GM19324 (cell line): ENCODE measurements at regions not wholly inside any gene's neighbourhood (a gene's known extent, or its start where the extent isn't known, plus 50 kb on each side); places are given as distances from the start of the nearest gene placed in this dataset.

Experiments
- ATAC-seq: cut with Tn5 transposase; IDR thresholded peaks from one replicate; pipeline ENCODE4 v1.9.1; 2021; ENCODE audit warnings: mild to moderate bottlenecking, moderate library complexity; ENCODE audit not compliant: unreplicated experiment, low FRiP score

- no peak for ATAC-seq
These were observed 90.1 kb upstream of the RPL34 start for GRCh38 chr4:108529984-108530905.

GRCh38 chr4:108529102-108529501, 91.3 kb upstream of the RPL34 start:
- ATAC-seq, result no peak

- no peak for ATAC-seq
These were observed 92.7 kb upstream of the RPL34 start for GRCh38 chr4:108527723-108528122.

GRCh38 chr4:108520807-108521206, 99.6 kb upstream of the RPL34 start:
- ATAC-seq, result no peak

- no peak for ATAC-seq
These were observed 100.3 kb upstream of the RPL34 start for GRCh38 chr4:108519911-108520601.

- ATAC-seq, result no peak
These were observed 101.1 kb upstream of the RPL34 start for GRCh38 chr4:108519208-108519833.

- ATAC-seq, result no peak
These were observed 107.5 kb upstream of the RPL34 start for GRCh38 chr4:108512615-108513505.

GRCh38 chr4:108511618-108512017, 108.8 kb upstream of the RPL34 start:
- ATAC-seq, result no peak

- ATAC-seq, result no peak
These were observed 118.0 kb upstream of the RPL34 start for GRCh38 chr4:108502356-108502755.

GRCh38 chr4:108498925-108499324, 121.5 kb upstream of the RPL34 start:
- ATAC-seq, result no peak

- no peak for ATAC-seq
These were observed 126.8 kb upstream of the RPL34 start for GRCh38 chr4:108493596-108493931.

- peak; percentile 48 for ATAC-seq
These were observed 127.4 kb upstream of the RPL34 start for GRCh38 chr4:108492816-108493595.

- ATAC-seq, result no peak
These were observed 131.5 kb upstream of the RPL34 start for GRCh38 chr4:108488865-108489264.

GRCh38 chr4:108486046-108486445, 134.3 kb upstream of the RPL34 start:
- no peak for ATAC-seq

GRCh38 chr4:108484187-108484586, 136.2 kb upstream of the RPL34 start:
- ATAC-seq, result no peak

GRCh38 chr4:108483650-108484049, 136.7 kb upstream of the RPL34 start:
- no peak for ATAC-seq

- no peak for ATAC-seq
These were observed 137.3 kb upstream of the RPL34 start for GRCh38 chr4:108483079-108483478.

- no peak for ATAC-seq
These were observed 139.5 kb upstream of the RPL34 start for GRCh38 chr4:108480881-108481280.

GRCh38 chr4:108477527-108478108, 142.8 kb upstream of the RPL34 start:
- no peak for ATAC-seq
